ENCODE measurements at regions not wholly inside any gene's neighbourhood (a gene's known extent, or its start where the extent isn't known, plus 50 kb on each side); places are given as distances from the start of the nearest gene placed in this dataset.
"Not testable (repeated sequence)": the region's sequence is repeated elsewhere in the genome, so short reads cannot be mapped to it uniquely, and the experiment has no call there.

GRCh38 chr2:223324402-223324801, 272.4 kb downstream of the KCNE4 start:
- no peak for TF ChIP-seq CTCF (IDR thresholded peaks at IDR 0.05; ENCODE audit: insufficient read depth, low read depth, low read length)
- no peak for TF ChIP-seq EZH2 (IDR thresholded peaks at IDR 0.05; ENCODE audit: insufficient read depth, low read length)
- H3K9ac ChIP-seq (ENCODE audit: low read length): no peak overlapping the region
- no peaks in the 10 kb centered on the region for H3K9me3 ChIP-seq (ENCODE audit: insufficient read depth, low read depth, low read length)
- no peaks in the 10 kb centered on the region for H3K79me2 ChIP-seq (ENCODE audit: insufficient read depth, low read length)
- Mint-ChIP-seq H3K9me3 (ENCODE audit: unreplicated experiment) (no peaks in the 10 kb centered on the region), H3K4me1 (ENCODE audit: low read depth, unreplicated experiment) (peaks cover 11% of the 10 kb centered on the region), H3K27ac (ENCODE audit: unreplicated experiment) (no peak overlapping the region), H3K27me3 (ENCODE audit: low read depth, unreplicated experiment) (no peaks in the 10 kb centered on the region), H3K36me3 (ENCODE audit: low read depth, unreplicated experiment) (no peaks in the 10 kb centered on the region), H3K4me3 (ENCODE audit: unreplicated experiment) (no peak overlapping the region)
- no peaks in the 10 kb centered on the region for H3K36me3 ChIP-seq (ENCODE audit: insufficient read depth, low read length)
- H3K4me3 ChIP-seq (ENCODE audit: insufficient read depth, low read depth, low read length): no peak overlapping the region
- no peak overlapping the region for H3K27ac ChIP-seq (ENCODE audit: low read depth, low read length)
- FAIRE-seq (no peak), DNase-seq (ENCODE audit: low read depth) (no peak)
- no peaks in the 10 kb centered on the region for H3K4me1 ChIP-seq (ENCODE audit: insufficient read depth, low read length)
- no peaks in the 10 kb centered on the region for H4K20me1 ChIP-seq (ENCODE audit: insufficient read depth, low read length)
- H3K4me2 ChIP-seq (ENCODE audit: low read length): no peak overlapping the region
- no peaks in the 10 kb centered on the region for H3K27me3 ChIP-seq (ENCODE audit: insufficient read depth, low read length)
- no peak overlapping the region for H2AFZ ChIP-seq (ENCODE audit: low read depth, low read length)

GRCh38 chr2:223328578-223328977, 273.6 kb downstream of the SCG2 start:
- Histone ChIP-seq H3K4me2 (ENCODE audit: low read length) (no peak overlapping the region), H3K9ac (ENCODE audit: low read length) (no peak overlapping the region), H3K79me2 (ENCODE audit: insufficient read depth, low read length) (no peaks in the 10 kb centered on the region), H3K27ac (ENCODE audit: low read depth, low read length) (no peak overlapping the region), H3K36me3 (ENCODE audit: insufficient read depth, low read length) (no peaks in the 10 kb centered on the region), H3K4me3 (ENCODE audit: insufficient read depth, low read depth, low read length) (no peak overlapping the region), H3K4me1 (ENCODE audit: insufficient read depth, low read length) (no peaks in the 10 kb centered on the region), H4K20me1 (ENCODE audit: insufficient read depth, low read length) (no peaks in the 10 kb centered on the region), H3K27me3 (ENCODE audit: insufficient read depth, low read length) (no peaks in the 10 kb centered on the region), H2AFZ (ENCODE audit: low read depth, low read length) (no peak overlapping the region), H3K9me3 (ENCODE audit: insufficient read depth, low read depth, low read length) (no peaks in the 10 kb centered on the region)
- H3K4me1 Mint-ChIP-seq (ENCODE audit: low read depth, unreplicated experiment): peaks cover 11% of the 10 kb centered on the region
- H3K4me3 Mint-ChIP-seq (ENCODE audit: unreplicated experiment): no peak overlapping the region
- no peaks in the 10 kb centered on the region for H3K36me3 Mint-ChIP-seq (ENCODE audit: low read depth, unreplicated experiment)
- H3K27ac Mint-ChIP-seq (ENCODE audit: unreplicated experiment): peak overlapping the region; percentile 3
- no peaks in the 10 kb centered on the region for H3K9me3 Mint-ChIP-seq (ENCODE audit: unreplicated experiment)
- DNase-seq (ENCODE audit: low read depth): no peak
- peak; percentile 45 for FAIRE-seq
- no peak for TF ChIP-seq EZH2 (IDR thresholded peaks at IDR 0.05; ENCODE audit: insufficient read depth, low read length)
- TF ChIP-seq CTCF (IDR thresholded peaks at IDR 0.05; ENCODE audit: insufficient read depth, low read depth, low read length): no peak
- H3K27me3 Mint-ChIP-seq (ENCODE audit: low read depth, unreplicated experiment): no peaks in the 10 kb centered on the region

- not testable (repeated sequence) for H3K4me3 Mint-ChIP-seq (ENCODE audit: unreplicated experiment); H3K4me3 ChIP-seq (ENCODE audit: insufficient read depth, low read depth, low read length); H3K9me3 ChIP-seq (ENCODE audit: insufficient read depth, low read depth, low read length); H3K36me3 ChIP-seq (ENCODE audit: insufficient read depth, low read length); H3K9ac ChIP-seq (ENCODE audit: low read length); H4K20me1 ChIP-seq (ENCODE audit: insufficient read depth, low read length); H3K4me2 ChIP-seq (ENCODE audit: low read length); H3K27me3 Mint-ChIP-seq (ENCODE audit: low read depth, unreplicated experiment); FAIRE-seq; H2AFZ ChIP-seq (ENCODE audit: low read depth, low read length); H3K79me2 ChIP-seq (ENCODE audit: insufficient read depth, low read length); H3K36me3 Mint-ChIP-seq (ENCODE audit: low read depth, unreplicated experiment); H3K27me3 ChIP-seq (ENCODE audit: insufficient read depth, low read length); H3K4me1 ChIP-seq (ENCODE audit: insufficient read depth, low read length); H3K9me3 Mint-ChIP-seq (ENCODE audit: unreplicated experiment); DNase-seq (ENCODE audit: low read depth); H3K27ac ChIP-seq (ENCODE audit: low read depth, low read length); H3K27ac Mint-ChIP-seq (ENCODE audit: unreplicated experiment); H3K4me1 Mint-ChIP-seq (ENCODE audit: low read depth, unreplicated experiment)
Measured at GRCh38 chr2:223330747-223331146, 271.4 kb downstream of the SCG2 start.
